HG02571 (cell line): ENCODE measurements at regions not wholly inside any gene's neighbourhood (a gene's known extent, or its start where the extent isn't known, plus 50 kb on each side); places are given as distances from the start of the nearest gene placed in this dataset.

Source experiments
- ATAC-seq: cut with Tn5 transposase; IDR thresholded peaks from one replicate; pipeline ENCODE4 v1.9.1; 2021; ENCODE audit warnings: mild to moderate bottlenecking, moderate library complexity; ENCODE audit not compliant: unreplicated experiment

DNA sequence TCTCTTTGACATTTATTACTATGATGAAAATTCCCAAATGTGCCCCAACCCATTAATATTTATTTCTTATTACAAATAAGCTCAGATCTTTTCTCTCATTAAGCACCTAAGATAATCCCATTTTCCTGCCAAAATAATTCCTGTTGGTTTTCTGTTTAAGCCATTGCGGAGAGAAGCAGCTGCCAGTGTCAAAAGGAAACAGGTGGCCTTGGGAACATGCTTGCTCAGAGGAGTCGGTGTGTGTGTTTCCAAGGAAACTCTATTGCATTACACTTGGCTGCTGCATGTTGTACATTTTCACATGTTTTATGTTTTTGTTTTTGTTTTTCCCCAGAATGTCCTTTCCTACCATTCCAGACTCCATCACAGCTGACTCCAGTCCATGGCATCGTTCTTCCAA, 56.4 kb downstream of the CD24 start:
- ATAC-seq, result no peak

GRCh38 chr6:106916891-106917290, 57.6 kb downstream of the CD24 start:
- no peak for ATAC-seq

DNA sequence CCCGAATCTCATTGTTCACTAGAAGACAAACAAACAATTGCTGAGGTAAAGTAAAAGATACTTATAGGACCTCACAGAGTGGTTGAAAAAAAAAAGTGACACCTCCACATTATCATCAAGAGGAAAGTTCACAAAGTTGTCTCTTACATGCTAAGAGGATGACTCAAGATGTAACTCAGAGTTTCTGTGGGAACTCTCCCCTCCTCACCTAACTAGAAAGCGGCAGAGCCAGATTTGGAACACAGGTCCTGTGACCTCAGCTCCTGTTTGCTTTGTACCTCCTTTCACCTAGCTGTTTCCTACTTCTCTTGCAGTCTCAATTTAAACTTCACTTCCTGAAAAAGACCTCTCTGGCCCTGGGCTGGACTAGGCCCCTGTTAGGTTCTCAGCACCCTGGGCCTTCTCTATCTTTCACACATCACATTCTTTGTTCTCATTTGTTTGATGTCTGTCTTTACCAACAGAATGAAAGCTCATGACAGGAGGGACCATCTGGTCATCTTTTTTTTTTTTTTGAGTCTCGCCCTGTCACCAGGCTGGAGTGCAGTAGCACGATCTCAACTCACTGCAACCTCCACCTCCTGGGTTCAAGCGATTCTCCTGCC, 60.8 kb downstream of the CD24 start:
- ATAC-seq, result no peak

DNA sequence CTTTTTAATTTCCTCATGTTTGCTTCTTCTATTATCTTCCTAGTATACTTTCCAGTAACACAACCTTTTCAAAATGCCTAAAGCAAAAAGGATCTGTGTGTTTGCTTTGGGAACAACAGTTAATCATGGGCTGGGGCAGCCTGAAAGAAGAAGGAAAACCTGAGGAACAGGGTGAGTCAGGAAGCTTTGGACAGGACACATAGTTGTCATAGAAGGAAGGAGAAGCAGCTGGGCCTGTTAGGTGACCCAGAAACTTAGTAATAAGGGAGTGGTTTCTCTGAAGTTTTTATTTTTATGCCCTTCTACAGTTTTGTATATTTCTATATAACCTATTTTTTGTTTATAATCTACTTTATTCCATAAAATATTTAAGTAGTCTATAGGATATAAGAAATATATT, 61.4 kb downstream of the CD24 start:
- ATAC-seq, result no peak

- no peak for ATAC-seq
Measured at GRCh38 chr6:106912091-106912490, 62.4 kb downstream of the CD24 start.

DNA sequence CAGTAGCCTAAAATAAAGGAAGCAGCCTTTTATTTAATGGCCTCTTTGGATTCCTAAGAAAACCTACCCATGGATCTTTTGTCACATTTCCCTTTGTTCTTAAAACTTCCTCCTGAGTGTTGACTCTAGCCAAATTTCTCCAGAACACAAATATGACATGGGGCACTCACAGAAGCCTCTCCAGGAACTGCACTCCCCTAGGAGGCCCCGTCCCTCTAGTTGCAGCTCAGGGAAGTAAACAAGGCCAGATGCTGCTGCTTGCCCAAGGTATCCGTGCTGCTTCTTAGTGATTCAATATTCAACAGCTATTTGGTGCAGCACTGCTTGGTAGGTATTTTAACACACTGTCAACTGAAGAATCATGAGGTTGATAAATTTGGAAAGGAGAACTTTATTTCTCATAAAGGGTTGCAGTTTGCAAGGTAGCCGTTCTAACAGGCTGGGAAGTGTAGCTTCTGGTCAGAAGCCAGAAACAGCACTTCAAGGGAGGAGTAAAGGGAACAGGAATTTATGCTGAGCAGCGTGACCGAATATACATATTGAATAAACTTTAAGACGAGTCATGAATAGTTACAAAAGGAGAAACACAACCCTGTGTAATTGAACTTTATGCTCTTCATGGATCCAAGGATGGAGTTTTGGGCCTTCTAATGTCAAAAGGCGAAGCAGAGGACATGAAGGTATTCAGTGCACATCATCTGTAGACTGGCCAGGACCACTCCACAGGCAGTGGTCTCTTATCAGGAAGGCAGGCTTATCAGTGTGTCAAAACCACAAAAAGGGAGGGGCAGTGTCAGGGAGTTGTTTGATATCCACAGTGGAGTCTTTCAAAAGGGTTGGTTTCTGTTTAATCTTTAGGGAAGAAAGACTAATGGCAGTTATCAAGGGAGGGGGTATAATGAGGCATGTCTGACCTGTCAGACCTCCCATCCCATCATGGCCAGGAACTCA, 63.3 kb downstream of the CD24 start:
- ATAC-seq, result no peak

- no peak for ATAC-seq
Measured at GRCh38 chr6:106908386-106908840, 66.1 kb downstream of the CD24 start.

GRCh38 chr6:106907754-106908153, 66.8 kb downstream of the CD24 start:
- no peak for ATAC-seq

- ATAC-seq, result no peak
Measured at GRCh38 chr6:106906232-106906631, 68.3 kb downstream of the CD24 start.

DNA sequence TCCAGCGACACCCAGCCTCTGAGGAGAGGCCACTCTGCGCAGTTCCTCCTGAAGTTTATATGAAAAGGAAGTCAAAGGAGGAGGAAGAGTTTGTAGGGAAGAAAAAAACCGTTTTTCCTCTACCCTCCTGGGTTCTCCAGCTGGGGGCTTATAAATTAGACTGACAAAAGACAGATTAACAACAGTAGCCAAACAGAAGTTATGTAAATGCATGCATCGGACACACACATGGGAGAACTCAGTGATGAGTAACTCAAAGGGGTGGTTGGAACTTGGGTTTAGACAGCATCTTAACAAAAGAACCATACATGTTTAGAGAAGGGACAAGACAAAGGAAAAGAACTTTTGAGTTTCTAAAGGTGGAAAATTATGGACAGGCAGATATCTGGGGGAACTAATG, 71.2 kb downstream of the CD24 start:
- no peak for ATAC-seq

- ATAC-seq, result no peak
Measured at GRCh38 chr6:106901062-106901461, 73.5 kb downstream of the CD24 start.

DNA sequence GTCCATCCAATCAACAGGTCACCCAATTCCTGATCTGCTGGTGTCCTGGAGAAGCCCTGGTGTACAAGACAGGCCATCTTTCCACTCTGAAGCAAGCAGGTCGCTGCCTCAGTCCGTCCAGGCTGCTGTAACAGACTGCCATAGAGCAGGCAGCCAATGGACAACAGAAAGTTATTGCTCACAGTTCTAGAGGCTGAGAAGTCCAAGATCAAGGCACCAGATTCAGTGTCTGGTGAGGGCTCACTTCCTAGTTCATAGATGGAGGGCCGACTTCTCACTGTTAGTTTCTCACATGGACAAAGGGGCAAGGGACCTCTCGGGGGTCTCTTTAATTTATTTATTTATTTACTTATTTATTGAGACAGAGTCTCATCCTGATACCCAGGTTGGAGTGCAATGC, 74.8 kb downstream of the CD24 start:
- no peak for ATAC-seq

DNA sequence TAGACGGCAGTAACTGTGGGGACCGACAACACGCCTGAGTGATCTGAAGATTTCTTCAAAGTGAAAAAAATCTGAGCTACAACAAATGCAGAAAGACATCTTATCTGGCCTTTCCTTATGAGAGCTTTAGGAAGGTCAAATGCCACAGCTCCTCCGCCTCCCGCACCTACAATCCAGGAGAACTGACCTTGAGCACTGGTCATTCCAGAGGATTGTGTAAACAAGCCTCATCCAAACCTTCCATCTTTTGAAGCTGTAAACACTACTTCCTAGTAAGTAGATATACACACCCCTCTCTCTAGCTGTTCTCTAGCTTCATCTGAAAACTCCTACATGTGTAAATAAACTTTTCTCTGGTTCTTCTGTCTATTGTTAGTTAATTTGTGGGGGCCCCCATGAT, 76.9 kb downstream of the CD24 start:
- no peak for ATAC-seq

GRCh38 chr6:106895703-106896040, 78.9 kb downstream of the CD24 start:
- no peak for ATAC-seq

DNA sequence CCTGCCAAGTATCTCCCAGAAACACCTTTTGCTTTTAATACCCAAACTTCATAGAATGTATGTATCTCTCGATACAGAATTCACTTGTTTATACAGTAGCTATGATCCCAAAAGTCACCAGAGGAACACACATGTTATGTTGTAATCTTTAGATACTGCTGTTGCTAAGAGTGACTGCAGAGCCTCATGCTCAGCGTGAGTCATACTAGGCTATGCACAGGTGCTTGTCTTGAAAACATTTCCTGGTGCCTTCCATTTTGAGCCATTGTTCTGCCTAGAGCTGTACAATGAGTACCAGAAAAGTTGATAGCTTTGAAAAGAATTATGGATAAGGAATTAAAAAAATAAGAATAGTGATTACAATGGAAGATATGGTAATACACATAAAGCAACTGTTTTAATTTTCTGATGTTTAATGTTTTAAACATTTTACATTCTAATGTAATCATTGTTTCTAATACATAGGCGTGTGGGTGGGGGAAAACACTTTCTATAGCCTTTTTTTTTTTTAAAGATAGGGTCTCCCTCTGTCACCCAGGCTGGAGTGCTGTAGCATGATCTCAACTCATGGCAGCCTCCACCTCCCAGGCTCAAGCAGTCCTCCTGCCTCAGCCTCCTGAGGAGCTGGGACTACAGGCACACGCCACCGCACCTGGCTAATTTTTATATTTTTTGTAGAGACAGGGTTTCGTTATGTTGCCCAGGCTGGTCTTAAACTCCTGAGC, 79.4 kb downstream of the CD24 start:
- ATAC-seq, result no peak

GRCh38 chr6:106892186-106892585, 82.3 kb downstream of the CD24 start:
- ATAC-seq, result no peak

DNA sequence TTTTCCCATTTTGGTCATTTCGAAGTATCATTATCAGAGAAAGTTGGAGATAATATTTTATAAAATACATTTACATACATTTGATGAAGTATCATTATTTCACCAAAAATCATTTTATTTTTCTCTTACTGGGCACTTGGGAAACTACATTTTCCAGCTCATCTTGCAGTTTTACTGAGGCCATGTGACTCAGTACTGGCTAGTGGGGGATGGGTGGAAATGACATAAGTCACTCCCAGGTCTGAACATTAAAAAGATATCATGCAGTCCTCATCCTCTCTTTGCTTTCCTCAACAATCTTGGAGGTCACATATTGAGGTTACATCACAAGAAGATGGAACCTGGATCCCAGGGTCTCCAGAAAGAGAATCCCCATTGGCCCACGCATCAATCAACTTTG, 84.1 kb downstream of the CD24 start:
- ATAC-seq, result no peak

- no peak for ATAC-seq
Measured at GRCh38 chr6:106889692-106890091, 84.8 kb downstream of the CD24 start.

DNA sequence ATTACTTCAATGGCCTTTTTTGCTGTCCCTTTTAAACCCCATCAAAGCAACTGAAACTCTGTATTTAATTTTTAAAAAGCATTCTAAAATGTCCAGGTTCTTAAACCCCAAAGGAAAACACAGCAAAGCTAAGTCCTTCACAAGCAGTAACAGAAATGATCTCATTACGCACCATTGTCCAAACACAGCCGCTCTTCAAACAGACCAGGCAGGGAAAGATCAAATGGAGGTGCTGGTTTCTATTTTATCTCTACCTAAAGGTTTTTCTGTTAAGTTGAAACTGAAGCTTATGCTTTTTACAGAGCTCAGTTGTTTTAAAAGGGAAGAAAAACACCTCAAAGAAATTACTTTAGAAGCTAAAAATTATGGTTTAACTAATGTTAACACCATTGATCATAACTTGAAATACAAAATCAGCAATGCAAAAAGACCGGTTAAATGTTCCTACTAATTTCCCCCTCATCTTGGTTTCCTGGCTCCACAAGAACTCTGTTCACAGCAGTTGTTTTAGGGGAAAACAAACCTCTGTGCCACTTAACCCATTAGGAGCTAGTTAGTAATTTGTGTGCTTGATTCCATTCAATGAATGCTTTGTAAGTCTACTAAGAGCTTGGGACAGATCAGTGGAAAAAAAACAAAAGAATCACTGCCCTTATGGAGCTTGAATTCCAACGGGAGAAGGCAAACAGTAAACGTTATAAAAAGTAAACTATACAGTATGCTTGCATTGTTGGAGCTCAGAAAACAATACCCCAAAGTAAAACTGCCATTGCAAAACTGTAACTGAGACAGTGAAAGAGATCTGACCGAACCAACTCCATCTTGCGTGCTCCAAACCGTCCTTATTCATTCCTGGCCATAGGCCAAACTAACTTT, 87.4 kb downstream of the CD24 start:
- ATAC-seq, result no peak

DNA sequence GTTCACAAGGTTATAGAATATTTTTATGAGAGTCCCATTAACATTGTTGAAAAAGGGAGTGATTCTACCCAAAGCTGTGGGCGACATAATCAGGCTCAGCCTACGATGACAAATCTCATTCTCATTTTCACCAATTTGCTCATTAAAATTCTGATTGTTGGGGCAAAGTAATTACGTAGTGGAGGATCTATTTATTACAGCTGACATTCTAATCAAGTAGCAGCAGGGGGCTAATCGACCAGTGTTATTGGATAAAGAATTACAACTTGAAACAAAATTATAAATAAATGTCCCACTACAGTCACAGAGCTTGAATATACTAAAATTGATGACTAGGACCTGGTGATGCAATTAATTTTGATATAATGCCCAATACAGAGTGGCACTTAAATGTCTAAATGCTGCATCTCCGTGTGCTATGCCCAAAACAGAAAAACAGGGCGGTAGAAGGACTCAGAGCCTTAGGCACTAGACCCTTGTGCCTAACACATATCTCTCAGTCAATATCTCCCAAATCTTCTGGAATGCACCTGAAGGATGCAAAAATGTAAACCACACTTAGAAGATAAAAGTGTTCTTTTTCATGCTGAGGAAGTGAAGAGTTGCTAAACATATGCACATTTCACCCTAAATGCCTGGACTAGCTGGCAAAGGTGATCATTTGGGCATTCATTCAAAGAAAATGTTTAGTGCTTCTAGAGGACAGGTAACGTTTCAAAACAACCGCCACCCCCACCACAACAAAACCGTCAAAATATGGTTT, 88.3 kb downstream of the CD24 start:
- no peak for ATAC-seq
